Stimulated activated CD4-positive, alpha-beta T cell treated with anti-CD3 and anti-CD28 coated beads, Interleukin-12 subunit alpha, Interleukin-12 subunit beta, amount 100 ng/mL, for 48 hours (primary cell): ENCODE measurements at regions not wholly inside any gene's neighbourhood (a gene's known extent, or its start where the extent isn't known, plus 50 kb on each side); places are given as distances from the start of the nearest gene placed in this dataset.
"Not testable (repeated sequence)": the region's sequence is repeated elsewhere in the genome, so short reads cannot be mapped to it uniquely, and the experiment has no call there.

Source experiments
- DNase-seq, 3 donors: peaks; one replicate each; pipeline ENCODE4 v3.0.0-alpha.2; 2020; ENCODE audit warnings: low read depth in 2 of 3, low spot score in 1 of 3

DNA sequence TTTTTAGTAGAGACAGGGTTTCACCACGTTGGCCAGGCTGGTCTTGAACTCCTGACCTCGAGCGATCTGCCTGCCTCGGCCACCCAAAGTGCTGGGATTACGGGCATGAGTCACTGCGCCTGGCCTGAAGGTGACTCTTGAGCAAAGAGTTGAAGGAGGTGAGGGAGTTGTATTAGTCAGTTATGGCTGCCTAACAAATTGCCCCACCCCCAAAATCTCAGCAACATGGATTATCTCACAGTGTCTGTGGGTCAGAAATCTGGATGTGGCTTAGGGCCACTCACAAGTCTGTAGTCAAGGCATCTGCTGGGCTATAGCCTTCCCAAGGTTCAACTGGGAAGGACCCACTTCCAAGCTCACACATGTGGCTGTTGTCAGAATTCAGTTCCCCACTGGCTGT lies 52.8 kb upstream of the ADGRE5 start:
- DNase-seq: no peak

DNA sequence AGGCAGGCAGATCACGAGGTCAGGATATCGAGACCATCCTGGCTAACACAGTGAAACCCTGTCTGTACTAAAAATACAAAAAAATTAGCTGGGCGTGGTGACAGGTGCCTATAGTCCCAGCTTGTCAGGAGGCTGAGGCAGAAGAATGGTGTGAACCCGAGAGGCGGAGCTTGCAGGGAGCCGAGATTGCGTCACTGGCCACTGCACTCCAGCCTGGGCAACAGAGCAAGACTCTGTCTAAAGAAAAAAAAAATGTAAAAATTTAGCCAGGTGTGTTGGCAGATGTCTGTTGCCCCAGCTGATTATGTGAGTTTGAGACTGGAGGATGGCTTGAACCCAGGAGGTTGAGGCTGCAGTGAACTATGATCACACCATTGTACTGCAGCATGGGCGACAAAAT lies 54.2 kb upstream of the ADGRE5 start:
- not testable (repeated sequence) for DNase-seq

DNA sequence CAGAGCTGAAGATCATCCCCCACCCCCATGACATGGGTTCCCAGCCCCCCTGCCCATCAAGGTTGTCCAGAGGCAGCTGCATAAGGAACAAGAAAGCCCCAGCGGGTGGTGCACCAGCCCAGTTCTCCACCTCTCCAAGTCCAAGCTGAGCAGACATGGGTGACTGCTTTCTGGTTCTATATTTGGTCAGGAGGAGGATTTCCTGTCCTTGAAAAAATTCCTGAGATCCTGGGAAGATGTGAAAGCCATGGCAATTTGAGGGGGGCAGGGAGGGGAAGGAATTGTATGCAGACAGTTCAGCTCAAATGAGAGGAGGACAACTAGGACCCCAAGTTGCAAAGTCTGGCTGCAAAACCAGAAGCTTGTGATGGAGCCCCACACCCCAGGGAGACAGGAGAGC lies 55.4 kb upstream of the ADGRE5 start:
- no peak for DNase-seq

DNA sequence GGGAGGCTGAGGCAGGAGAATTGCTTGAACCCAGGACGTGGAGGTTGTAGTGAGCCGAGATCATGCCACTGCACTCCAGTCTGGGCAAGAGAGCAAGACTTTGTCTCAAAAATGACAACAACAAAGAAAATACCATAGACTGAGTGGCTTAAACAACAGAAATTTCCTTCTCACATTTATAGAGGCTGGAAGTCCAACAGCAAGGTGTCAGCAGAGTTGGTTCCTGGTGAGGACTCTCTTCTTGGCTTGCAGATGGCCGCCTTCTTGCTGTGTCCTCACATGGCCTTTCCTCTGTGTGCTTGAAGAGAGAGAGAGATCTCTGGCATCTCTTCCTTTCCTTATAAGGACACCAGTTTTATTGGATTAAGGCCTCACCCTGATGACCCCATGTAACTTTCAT lies 56.1 kb upstream of the ADGRE5 start:
- DNase-seq: no peak

DNA sequence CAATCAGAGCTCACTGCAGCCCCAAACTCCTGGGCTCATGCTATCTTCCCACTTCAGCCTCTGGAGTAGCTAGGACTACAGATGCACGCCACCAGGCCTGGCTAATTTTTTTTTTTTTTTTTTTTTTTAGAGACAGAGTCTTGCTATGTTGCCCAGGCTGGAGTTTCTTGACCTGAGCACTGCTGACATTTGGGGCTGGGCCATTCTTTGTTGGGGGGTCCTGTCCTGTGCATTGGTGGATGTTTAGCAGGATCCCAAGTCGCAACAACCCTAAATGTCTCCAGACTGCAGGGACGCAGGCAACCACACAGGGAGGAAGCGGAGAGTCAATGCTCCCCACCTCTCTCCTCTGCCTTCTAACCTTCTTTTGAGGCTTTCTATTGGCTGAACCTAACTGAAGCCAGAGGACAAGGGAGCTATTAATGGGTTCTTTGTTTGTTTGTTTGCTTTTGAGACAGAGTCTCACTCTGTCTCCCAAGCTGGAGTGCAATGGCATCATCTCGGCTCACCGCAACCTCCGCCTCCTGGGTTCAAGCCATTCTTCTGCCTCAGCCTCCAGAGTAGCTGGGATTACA lies 58.3 kb upstream of the ADGRE5 start:
- DNase-seq: no peak

DNA sequence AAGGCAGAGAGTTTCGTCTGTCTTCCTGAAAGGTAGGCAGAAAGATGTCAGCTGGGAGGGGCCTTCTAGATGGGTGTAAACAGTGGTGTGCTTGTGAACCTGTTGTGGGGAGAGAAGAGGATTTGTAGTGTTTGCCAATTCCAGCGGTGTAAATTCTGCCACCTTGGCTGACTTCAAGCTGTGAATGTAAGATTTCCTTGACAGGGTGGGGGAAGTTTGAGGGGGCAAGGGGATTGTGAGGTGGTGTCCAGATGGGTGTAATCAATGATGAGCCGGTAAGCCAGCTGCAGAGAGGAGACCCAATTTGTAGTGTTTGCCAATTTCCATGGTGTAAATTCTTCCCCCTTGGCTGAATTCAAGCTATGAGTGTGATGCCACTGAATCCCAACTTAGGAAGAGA lies 61.0 kb upstream of the ADGRE5 start:
- no peak for DNase-seq

DNA sequence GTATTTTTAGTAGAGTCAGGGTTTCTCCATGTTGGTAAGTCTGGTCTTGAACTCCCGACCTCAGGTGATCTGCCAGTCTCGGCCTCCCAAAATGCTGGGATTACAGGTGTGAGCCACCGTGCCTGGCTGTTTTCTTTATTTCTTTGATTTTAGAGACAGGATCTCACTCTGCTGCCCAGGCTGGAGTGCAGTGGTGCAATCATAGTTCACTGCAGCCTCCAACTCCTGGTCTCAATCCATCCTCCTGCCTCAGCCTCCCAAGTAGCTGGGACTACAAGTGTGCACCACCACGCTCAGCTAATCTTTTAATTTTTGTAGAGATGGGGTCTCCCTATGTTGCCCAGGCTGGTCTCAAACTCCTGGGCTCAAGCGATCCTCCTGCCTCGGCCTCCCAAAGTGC lies 61.5 kb upstream of the ADGRE5 start:
- DNase-seq: not testable (repeated sequence)

DNA sequence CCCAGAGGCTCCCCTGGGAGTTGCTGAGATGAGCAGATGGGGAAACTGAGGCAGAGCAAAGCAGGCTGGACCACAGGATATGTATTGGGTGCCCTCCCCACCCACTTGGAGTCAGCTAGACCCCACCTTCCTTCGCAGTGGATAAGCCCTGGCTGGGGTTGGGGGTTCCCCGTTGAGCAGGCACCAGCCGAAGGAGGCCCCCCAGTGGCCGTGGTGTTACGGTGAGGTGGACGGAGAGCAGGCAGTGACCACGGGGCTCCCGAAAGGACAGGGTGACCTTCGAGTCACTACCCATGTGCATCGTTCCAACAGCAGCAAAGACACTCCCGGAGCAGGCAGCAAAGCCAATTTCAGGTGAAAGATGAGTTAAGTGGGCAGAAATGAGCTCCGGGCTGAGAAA lies 62.4 kb upstream of the ADGRE5 start:
- DNase-seq: no peak

DNA sequence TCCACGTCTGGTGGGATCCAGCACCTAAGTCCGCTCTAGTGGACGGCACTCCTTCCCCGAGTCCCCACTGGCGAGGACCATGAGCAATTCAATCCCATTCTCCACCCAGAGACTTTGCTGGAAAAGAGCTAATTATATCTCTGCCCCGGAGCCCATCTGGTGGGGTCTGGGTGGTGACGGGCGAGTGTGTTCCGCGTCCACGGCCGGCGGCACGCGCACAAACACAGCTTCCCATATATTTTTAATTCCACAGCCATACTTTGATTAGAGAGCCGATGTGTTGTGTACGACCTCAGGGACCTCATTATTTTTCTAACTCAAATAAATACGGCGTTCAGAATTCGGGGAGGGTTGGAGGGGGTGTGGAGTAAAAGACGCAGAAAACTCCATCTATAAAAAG lies 64.1 kb upstream of the ADGRE5 start:
- no peak for DNase-seq

DNA sequence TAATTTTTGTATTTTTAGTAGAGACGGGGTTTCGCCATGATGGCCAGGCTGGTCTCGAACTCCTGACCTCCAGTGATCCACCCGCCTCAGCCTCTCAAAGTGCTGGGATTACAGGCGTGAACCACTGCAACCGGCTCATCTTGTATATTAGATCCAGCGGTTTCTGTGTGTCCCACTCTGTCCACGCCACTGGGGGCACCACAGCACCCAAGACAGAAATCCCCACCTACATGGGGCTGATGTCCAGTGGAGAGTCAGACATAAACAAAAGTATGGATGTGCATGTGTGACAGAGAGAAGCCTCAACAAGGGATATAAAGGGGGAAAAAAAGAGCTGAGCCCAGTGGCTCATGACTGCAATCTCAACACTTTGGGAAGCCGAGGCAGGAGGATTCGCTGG lies 65.8 kb upstream of the ADGRE5 start:
- DNase-seq: no peak

DNA sequence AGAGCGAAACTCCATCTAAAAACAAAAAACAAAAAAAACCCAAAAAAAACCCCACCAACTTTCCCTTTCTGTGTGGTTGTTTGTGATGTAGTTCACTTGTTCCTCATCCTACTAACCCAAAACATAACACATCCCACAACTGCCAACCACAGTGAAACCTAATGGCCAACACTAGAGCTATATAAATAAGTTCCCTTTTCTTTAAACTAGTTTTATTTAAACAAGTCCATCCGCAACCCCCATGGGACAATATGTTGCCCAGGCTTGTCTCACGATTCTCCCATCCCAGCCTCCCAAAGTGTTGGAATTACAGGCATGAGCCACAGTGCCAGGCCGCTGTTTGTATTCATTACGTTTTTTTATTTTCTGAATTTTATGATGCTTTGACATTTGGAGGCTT lies 71.2 kb upstream of the ADGRE5 start:
- DNase-seq: no peak

DNA sequence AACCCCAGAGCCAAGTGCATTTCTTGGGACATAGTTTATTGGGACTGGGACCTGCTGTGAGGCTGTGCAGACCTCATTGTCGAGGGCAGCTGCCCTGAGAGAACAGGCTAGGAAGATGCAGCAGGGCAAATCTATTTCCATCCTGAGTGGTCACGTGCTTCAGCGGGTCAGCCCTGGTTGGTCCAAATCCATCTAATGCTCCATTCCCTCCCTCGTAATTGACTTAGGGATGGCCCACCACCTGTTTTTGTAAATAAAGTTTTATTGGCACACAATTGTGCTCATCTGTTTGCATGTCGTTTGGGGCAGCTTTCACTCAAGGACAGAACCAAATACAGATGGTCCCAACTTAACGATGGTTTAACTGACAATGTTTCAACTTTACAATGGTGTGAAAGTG lies 75.5 kb upstream of the ADGRE5 start:
- no peak for DNase-seq

DNA sequence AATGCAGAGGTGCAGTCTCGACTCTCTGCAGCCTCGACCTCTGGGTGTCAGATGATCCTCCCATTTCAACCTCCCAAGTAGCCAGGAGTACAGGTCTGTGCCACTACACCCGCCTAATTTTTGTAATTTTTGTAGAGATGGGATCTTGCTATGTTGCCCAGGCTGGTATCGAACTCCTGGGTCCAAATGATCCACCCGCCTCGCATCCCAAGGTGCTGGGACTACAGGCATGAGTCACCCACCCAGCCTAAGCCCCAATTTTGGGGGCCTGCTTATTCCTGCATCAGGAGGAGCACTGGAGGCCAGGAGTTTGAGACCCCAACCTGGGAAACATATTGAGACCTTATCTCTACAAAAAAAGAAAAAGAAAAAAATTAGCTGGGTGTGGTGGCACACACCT lies 80.1 kb upstream of the ADGRE5 start:
- DNase-seq: no peak

DNA sequence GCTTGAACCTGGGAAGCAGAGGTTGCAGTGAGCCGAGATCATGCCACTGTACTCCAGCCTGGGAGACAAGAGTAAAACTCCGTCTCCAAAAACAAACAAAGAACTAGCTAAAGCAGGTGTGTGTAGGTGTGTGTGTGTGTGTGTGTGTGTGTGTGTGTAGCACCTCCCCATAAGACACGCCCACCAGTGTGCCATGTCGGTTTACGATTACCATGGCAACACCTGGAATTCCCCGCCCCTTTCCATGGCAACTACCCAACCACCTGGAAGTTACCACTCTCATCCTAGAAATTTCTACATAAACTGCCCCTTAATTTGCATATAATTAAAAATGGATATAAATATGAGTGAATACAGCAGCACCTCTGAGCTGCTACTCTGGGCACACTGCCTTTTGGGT lies 80.9 kb upstream of the ADGRE5 start:
- DNase-seq: no peak

DNA sequence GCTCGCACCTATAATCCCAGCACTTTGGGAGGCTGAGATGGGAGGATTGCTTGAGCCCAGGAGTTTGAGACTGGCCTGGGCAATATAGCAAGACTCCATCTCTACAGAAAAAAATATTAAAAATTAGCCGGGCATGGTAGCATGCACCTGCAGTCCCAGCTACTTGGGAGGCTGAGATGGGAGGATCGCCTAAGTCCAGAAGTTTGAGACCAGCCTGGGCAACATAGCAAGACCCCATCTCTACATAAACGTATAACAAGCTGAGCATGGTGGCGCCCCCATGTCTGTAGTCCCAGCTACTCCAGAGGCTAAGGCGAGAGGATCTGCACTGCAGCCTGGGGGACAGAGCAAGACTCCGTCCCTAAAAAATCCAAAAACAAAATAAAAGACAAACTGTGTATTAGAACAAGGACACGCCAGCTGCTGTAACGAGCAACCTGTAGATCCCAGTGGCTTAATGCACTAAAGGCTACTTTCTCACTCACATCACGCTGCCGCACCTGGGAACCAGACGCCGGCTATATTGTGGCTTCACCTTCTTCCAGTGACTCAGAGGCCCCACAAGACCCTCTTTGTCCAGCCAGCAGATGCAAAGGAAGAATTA lies 81.9 kb upstream of the ADGRE5 start:
- not testable (repeated sequence) for DNase-seq

DNA sequence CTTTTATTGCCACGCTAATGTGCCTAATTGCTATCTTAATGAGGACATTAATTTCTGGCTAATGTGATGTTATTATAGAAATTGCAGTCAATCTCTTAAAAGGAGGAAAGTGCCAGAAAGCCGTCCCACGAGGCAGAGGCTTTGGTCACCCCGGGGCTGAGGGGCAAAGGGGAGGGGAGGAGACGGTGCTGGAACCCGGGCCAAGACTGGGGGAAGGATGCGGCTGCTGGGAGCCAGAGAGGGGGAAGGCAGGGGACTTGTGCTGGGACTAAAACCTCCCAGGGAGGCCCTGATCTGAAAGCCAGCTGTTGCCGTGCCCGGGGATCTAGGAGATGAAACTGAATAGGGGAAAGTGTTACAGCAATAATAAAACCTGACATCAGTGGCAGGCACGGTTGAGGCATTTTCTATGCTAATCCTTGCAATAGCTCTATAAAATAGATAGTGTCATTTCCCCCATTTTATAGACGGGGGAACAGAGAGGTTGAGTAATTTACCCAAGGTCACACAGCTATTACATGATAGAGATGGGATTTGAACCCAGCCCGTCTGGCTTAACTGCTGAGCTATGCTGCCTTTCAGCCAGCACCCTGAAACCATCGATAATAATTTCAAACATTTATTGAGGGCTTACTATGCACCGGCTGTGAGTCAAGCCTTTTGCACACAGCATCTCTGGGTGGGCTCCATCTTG lies 83.2 kb upstream of the ADGRE5 start:
- not testable (repeated sequence) for DNase-seq

DNA sequence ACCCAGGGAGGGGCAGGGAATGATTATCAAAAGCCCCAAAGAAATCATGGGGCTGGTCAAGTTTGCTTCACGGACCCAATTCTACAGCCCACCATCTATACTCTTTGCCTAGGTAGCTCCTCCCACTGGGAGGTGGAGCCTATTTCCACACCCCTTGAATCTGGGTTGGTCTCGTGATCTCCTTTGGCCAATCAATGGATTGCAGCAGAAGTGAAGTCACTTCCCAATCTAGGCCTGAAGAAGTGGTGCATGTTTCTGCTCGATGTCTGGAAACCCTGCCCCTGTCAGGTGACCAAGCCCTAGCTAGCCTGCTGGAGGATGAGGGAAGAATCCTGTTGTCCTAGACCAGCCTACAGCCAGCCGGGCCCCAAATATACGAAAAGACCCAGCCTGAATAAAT lies 86.3 kb upstream of the ADGRE5 start:
- DNase-seq: not testable (repeated sequence)

DNA sequence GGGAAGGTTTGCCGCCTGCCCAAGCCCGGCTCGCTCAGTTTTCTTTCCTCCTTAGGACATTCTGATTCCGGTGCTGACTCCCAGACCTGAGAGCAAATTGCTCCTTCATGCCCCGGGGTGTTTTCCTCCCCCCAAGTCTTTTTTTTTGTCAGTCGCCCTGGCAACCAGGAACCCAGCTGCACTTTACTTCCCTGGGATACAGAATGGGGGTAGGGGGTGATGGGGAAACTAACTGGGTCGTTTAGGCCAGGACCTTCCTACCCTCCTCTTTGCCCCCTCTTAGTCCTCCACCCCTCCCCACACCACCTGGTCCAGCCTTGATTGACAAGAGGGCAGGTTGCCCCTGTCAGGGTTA lies 87.5 kb upstream of the ADGRE5 start:
- not testable (repeated sequence) for DNase-seq

DNA sequence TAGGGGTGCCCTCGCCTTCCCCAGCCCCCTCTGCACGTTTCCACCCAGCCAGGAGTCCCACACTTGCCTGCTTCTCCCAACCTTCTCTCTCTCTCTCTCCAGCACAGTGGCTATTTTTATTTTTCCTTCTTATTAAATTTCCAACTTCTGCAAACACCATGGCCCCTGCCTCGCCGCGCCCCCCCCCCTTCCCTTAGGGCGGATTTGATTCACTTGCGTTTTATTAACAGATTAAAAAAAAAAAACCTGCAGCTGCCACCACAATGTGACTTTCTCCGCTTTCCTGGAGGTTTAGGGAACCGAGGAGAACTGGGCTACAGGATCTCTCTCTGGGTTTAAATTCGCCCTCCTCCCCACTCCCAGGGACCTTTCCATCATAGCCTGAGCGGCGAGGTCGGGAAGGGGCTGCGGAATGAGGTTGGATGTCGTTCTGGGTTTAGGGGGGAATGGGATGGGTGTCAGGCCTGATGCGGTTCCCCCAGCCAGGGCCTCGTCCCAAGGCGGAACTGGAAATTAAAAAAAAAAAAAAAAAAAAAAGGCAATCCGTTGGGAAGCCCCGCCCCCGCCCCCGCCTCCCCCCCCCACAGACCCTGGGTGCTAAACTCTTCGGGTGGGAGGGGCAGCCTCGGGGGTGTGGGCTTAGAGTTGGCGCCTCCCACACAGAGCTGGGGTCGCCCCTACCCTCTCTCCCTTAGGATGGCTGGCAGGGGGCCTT lies 87.3 kb upstream of the ADGRL1 start:
- not testable (repeated sequence) for DNase-seq

DNA sequence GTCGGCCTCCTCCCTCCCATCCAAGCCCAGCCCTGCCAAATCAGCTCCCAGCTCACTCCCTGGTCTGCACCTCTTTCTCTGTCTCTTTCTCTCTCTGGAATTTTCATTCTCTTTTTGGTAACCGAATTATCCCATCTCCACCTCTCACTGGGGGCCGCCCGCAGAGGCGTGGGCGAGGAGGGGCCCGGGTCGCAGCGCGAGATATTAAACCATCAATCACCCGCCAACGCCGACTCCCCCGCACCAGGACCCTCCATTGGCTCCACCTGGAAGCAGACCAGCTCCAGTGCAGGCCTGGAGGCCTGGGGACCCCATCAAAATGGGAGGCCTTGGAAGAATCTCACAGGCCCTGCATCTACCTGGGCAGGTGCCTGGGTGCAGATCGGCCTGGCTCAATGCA lies 83.8 kb upstream of the ADGRL1 start:
- not testable (repeated sequence) for DNase-seq

DNA sequence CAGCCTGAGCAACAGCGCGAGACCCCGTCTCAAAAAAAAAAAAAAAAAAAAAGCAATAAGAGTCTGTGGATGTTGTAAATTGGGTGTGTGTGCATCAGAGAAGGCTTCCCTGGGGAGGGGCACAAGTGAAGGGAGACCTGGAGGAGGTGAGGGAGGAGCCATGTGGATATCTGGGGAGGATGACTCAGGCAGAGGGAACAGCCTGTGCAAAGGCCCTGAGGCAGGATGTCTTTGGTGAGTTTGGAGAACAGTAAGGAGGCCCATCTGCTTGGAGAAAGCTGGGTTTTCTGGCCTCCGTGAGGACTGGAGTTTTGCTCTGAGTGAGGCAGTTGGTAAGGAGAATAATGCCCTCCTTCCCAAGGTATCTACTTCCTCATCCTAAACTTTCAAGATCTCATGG lies 81.9 kb upstream of the ADGRL1 start:
- DNase-seq: not testable (repeated sequence)

DNA sequence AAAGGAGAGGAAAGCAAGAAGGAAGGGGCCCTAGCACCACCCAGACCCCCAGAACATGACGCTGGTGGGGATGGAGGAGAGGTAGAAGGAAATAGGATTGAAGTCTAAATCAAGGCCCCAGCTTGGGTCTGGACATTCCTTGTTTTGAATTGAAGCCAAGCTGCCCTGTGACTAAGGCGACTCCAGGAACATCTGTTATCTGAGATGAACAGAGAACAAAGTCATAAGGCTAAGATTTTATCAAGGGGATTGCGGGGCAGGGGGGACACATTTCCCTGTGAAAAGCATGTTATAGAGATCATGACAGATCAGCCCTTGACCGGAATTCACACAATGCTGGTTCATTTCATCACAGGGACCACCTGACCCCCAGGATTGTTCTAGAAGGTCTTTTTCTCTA lies 80.6 kb upstream of the ADGRL1 start:
- DNase-seq: not testable (repeated sequence)
